Testis (tissue), 2 donors: ENCODE measurements at regions not wholly inside any gene's neighbourhood (a gene's known extent, or its start where the extent isn't known, plus 50 kb on each side); places are given as distances from the start of the nearest gene placed in this dataset.

ENCODE experiments used
- POLR2A ChIP-seq: fragments of 450-650 bp; IDR thresholded peaks from one replicate; pipeline ENCODE4 v1.6.1; 2017; ENCODE audit warnings: antibody characterized with exemption, mild to moderate bottlenecking, moderate library complexity
- TF ChIP-seq, protein P1 (sequence below), 3 experiments: fragments of 450-650 bp in 2 of 3; fragments of 200-600 bp in 1 of 3; sonication (generic) in 1 of 3; IDR thresholded peaks; one replicate each; pipeline ENCODE4 v1.5.1; 2016 to 2019; ENCODE audit warnings: antibody characterized with exemption in 3 of 3, mild to moderate bottlenecking in 2 of 3, moderate library complexity in 1 of 3

DNA sequence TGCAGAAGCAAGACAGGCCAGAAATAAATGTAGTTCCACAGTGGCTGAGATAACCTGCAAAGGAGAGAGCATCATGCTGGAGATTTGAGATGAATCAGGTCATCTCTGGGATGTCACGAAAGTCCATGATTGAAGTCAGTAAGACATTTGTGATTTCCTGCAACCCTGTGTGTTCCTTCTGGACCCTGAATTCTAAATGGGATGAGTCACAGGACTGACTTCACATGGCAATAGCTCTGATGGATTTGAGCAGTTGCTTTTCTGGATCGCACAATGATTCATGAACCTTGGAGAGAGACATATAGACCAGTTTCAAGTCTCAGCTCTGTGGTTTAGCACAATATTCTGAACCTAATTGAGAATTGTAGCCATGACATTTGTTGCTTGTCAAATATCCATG is 102.9 kb downstream of the TSN start:
- TF ChIP-seq POLR2A: no peak
- TF ChIP-seq, protein P1, sequence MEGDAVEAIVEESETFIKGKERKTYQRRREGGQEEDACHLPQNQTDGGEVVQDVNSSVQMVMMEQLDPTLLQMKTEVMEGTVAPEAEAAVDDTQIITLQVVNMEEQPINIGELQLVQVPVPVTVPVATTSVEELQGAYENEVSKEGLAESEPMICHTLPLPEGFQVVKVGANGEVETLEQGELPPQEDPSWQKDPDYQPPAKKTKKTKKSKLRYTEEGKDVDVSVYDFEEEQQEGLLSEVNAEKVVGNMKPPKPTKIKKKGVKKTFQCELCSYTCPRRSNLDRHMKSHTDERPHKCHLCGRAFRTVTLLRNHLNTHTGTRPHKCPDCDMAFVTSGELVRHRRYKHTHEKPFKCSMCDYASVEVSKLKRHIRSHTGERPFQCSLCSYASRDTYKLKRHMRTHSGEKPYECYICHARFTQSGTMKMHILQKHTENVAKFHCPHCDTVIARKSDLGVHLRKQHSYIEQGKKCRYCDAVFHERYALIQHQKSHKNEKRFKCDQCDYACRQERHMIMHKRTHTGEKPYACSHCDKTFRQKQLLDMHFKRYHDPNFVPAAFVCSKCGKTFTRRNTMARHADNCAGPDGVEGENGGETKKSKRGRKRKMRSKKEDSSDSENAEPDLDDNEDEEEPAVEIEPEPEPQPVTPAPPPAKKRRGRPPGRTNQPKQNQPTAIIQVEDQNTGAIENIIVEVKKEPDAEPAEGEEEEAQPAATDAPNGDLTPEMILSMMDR (IDR thresholded peaks at IDR 0.05): no peak
